ENCODE measurements at regions not wholly inside any gene's neighbourhood (a gene's known extent, or its start where the extent isn't known, plus 50 kb on each side); places are given as distances from the start of the nearest gene placed in this dataset.

GRCh38 chr12:58139894-58140293 is 198.5 kb downstream of the ATP23 start:
- DNase-seq (ENCODE audit: low spot score): no peak

GRCh38 chr12:58140395-58140794 is 199.0 kb downstream of the ATP23 start:
- DNase-seq (ENCODE audit: low spot score): no peak

- DNase-seq (ENCODE audit: low spot score): no peak
Measured at GRCh38 chr12:58142991-58143390, 201.6 kb downstream of the ATP23 start.

- DNase-seq (ENCODE audit: low spot score): no peak
Measured at GRCh38 chr12:58143498-58143995, 202.2 kb downstream of the ATP23 start.

GRCh38 chr12:58148405-58148804 is 207.0 kb downstream of the ATP23 start:
- no peak for DNase-seq (ENCODE audit: low spot score)

- no peak for DNase-seq (ENCODE audit: low spot score)
Measured at GRCh38 chr12:58148976-58149375, 207.6 kb downstream of the ATP23 start.

- no peak for DNase-seq (ENCODE audit: low spot score)
Measured at GRCh38 chr12:58154359-58154758, 213.0 kb downstream of the ATP23 start.

GRCh38 chr12:58156697-58157096 is 215.3 kb downstream of the ATP23 start:
- no peak for DNase-seq (ENCODE audit: low spot score)

- DNase-seq (ENCODE audit: low spot score): no peak
Measured at GRCh38 chr12:58159941-58160340, 218.6 kb downstream of the ATP23 start.

GRCh38 chr12:58161773-58162172 is 220.4 kb downstream of the ATP23 start:
- no peak for DNase-seq (ENCODE audit: low spot score)

- no peak for DNase-seq (ENCODE audit: low spot score)
Measured at GRCh38 chr12:58163021-58163420, 221.7 kb downstream of the ATP23 start.

- DNase-seq (ENCODE audit: low spot score): no peak
Measured at GRCh38 chr12:58166643-58167042, 225.3 kb downstream of the ATP23 start.

GRCh38 chr12:58167622-58168021 is 226.3 kb downstream of the ATP23 start:
- DNase-seq (ENCODE audit: low spot score): no peak

- DNase-seq (ENCODE audit: low spot score): peak; percentile 62
Measured at GRCh38 chr12:58169826-58170225, 228.5 kb downstream of the ATP23 start.

- no peak for DNase-seq (ENCODE audit: low spot score)
Measured at GRCh38 chr12:58171914-58172313, 230.5 kb downstream of the ATP23 start.

- no peak for DNase-seq (ENCODE audit: low spot score)
Measured at GRCh38 chr12:58172433-58173073, 231.2 kb downstream of the ATP23 start.

GRCh38 chr12:58174316-58174715 is 232.9 kb downstream of the ATP23 start:
- no peak for DNase-seq (ENCODE audit: low spot score)

- DNase-seq (ENCODE audit: low spot score): no peak
Measured at GRCh38 chr12:58176296-58176869, 235.0 kb downstream of the ATP23 start.

- DNase-seq (ENCODE audit: low spot score): no peak
Measured at GRCh38 chr12:58177366-58177765, 236.0 kb downstream of the ATP23 start.

- DNase-seq (ENCODE audit: low spot score): no peak
Measured at GRCh38 chr12:58184212-58184611, 242.8 kb downstream of the ATP23 start.

- no peak for DNase-seq (ENCODE audit: low spot score)
Measured at GRCh38 chr12:58186401-58186800, 245.0 kb downstream of the ATP23 start.

- DNase-seq (ENCODE audit: low spot score): no peak
Measured at GRCh38 chr12:58186914-58187313, 245.5 kb downstream of the ATP23 start.

- no peak for DNase-seq (ENCODE audit: low spot score)
Measured at GRCh38 chr12:58189030-58189429, 247.7 kb downstream of the ATP23 start.

GRCh38 chr12:58189893-58190292 is 248.5 kb downstream of the ATP23 start:
- DNase-seq (ENCODE audit: low spot score): no peak

Data from putamen (tissue), 1 donor.